GM21576 (cell line): ENCODE measurements at regions not wholly inside any gene's neighbourhood (a gene's known extent, or its start where the extent isn't known, plus 50 kb on each side); places are given as distances from the start of the nearest gene placed in this dataset.

Experiments
- ATAC-seq: cut with Tn5 transposase; IDR thresholded peaks from one replicate; pipeline ENCODE4 v1.9.1; 2021; ENCODE audit warnings: mild to moderate bottlenecking, moderate library complexity; ENCODE audit not compliant: unreplicated experiment

GRCh38 chr2:43129676-43130547 lies 96.5 kb downstream of the ZFP36L2 start:
- no peak for ATAC-seq

GRCh38 chr2:43128559-43128955 lies 97.8 kb downstream of the ZFP36L2 start:
- no peak for ATAC-seq

GRCh38 chr2:43127941-43128558 lies 98.4 kb downstream of the ZFP36L2 start:
- no peak for ATAC-seq

GRCh38 chr2:43127208-43127940 lies 99.0 kb downstream of the ZFP36L2 start:
- ATAC-seq, result no peak

GRCh38 chr2:43126817-43127207 lies 99.6 kb downstream of the ZFP36L2 start:
- no peak for ATAC-seq

- ATAC-seq, result no peak
These were observed 101.1 kb downstream of the ZFP36L2 start for GRCh38 chr2:43125090-43125998.

- no peak for ATAC-seq
These were observed 101.7 kb downstream of the ZFP36L2 start for GRCh38 chr2:43124687-43125057.

GRCh38 chr2:43123981-43124686 lies 102.3 kb downstream of the ZFP36L2 start:
- ATAC-seq, result no peak

- ATAC-seq, result no peak
These were observed 102.9 kb downstream of the ZFP36L2 start for GRCh38 chr2:43123486-43123885.

GRCh38 chr2:43123028-43123427 lies 103.4 kb downstream of the ZFP36L2 start:
- ATAC-seq, result no peak

GRCh38 chr2:43121580-43122314 lies 104.7 kb downstream of the ZFP36L2 start:
- no peak for ATAC-seq

- no peak for ATAC-seq
These were observed 107.1 kb downstream of the ZFP36L2 start for GRCh38 chr2:43119303-43119702.

- ATAC-seq, result no peak
These were observed 108.8 kb downstream of the ZFP36L2 start for GRCh38 chr2:43117521-43118143.

GRCh38 chr2:43116988-43117387 lies 109.4 kb downstream of the ZFP36L2 start:
- ATAC-seq, result no peak

GRCh38 chr2:43115881-43116280 lies 110.5 kb downstream of the ZFP36L2 start:
- no peak for ATAC-seq

- no peak for ATAC-seq
These were observed 112.2 kb downstream of the ZFP36L2 start for GRCh38 chr2:43114210-43114609.

GRCh38 chr2:43111788-43112554 lies 114.4 kb downstream of the ZFP36L2 start:
- no peak for ATAC-seq

- ATAC-seq, result no peak
These were observed 115.9 kb downstream of the ZFP36L2 start for GRCh38 chr2:43110442-43110871.
